GM12878 (cell line): ENCODE measurements at regions not wholly inside any gene's neighbourhood (a gene's known extent, or its start where the extent isn't known, plus 50 kb on each side); places are given as distances from the start of the nearest gene placed in this dataset.

Source experiments
- ATAC-seq: fragments of 200-7000 bp; cut with Tn5 transposase; 3 replicates; pipeline ENCODE4 v1.9.1; 2020; ENCODE audit warnings: mild to moderate bottlenecking, moderate library complexity
- BruUV-seq: library from RNA; stranded (reverse); fragments of 400-500 nt; replicated peaks from 2 replicates; lab custom pipeline; 2021; lab: Mats Ljungman, UMichigan
- CTCF ChIA-PET: fragments of 300-600 bp; sonication (Branson Sonifier 250); formaldehyde crosslinking; extraction: SDS; loops from one replicate; lab custom pipeline; 2021; ENCODE audit warnings: inconsistent platforms; lab: Yijun Ruan, JAX
- POLR2A ChIA-PET: fragments of 350-600 bp; formaldehyde crosslinking; extraction: SDS; loops from one replicate; lab custom pipeline; 2021; ENCODE audit warnings: inconsistent platforms; lab: Charles Lee
- RAD21 ChIA-PET: fragments of 300-600 bp; sonication (Branson Sonifier 250); formaldehyde crosslinking; loops from one replicate; lab custom pipeline; 2023; ENCODE audit warnings: antibody characterized with exemption; ENCODE audit not compliant: unreplicated experiment; lab: Charles Lee
- SMC1A ChIA-PET: fragments of 300-600 bp; sonication (Branson Sonifier 250); formaldehyde crosslinking; loops from one replicate; lab custom pipeline; 2023; ENCODE audit not compliant: unreplicated experiment, uncharacterized antibody; lab: Charles Lee
- DNase-seq: peaks from one replicate; pipeline ENCODE4 v3.0.0-alpha.2; 2011; ENCODE audit warnings: low read depth, low spot score
- FAIRE-seq: peaks from 3 replicates; lab custom pipeline; 2011; peaks lifted over from hg19 to GRCh38; lab: Jason Lieb, UNC
- H2AFZ ChIP-seq: 2 replicates; pipeline ENCODE4 v1.6.0; 2011; ENCODE audit warnings: low read depth, low read length, control low read depth; ENCODE audit not compliant: control insufficient read depth
- H3K27ac ChIP-seq: 2 replicates; pipeline ENCODE4 v1.5.1; 2011; ENCODE audit warnings: control low read depth; ENCODE audit not compliant: control insufficient read depth, insufficient read depth
- H3K27me3 ChIP-seq, 2 experiments: replicated peaks in 1 of 2; 2 replicates each; pipeline versions ENCODE4 v1.6.0 to v1.6.1; 2011; ENCODE audit warnings: low read length in 1 of 2; ENCODE audit not compliant: control insufficient read depth in 2 of 2, insufficient read depth in 2 of 2
- H3K36me3 ChIP-seq, 2 experiments: 2 replicates each; pipeline ENCODE4 v1.5.1; 2011; ENCODE audit warnings: low read length in 1 of 2; ENCODE audit not compliant: control insufficient read depth in 2 of 2, insufficient read depth in 2 of 2
- H3K4me1 ChIP-seq: 2 replicates; pipeline ENCODE4 v1.6.1; 2011; ENCODE audit warnings: mild to moderate bottlenecking, low read length, moderate library complexity, mixed read lengths; ENCODE audit not compliant: control insufficient read depth, insufficient read depth
- H3K4me2 ChIP-seq: 2 replicates; pipeline ENCODE4 v1.6.0; 2011; ENCODE audit warnings: control low read depth; ENCODE audit not compliant: control insufficient read depth, insufficient read depth
- H3K4me3 ChIP-seq: fragments of 200-600 bp; sonication (generic); 2 replicates; pipeline ENCODE4 v1.5.1; 2016
- H3K79me2 ChIP-seq: 2 replicates; pipeline ENCODE4 v1.6.0; 2011; ENCODE audit warnings: low read length; ENCODE audit not compliant: control insufficient read depth, insufficient read depth
- H3K9ac ChIP-seq: 2 replicates; pipeline ENCODE4 v1.8.0; 2011; ENCODE audit warnings: low read length, control low read depth, mixed read lengths; ENCODE audit not compliant: control insufficient read depth, insufficient read depth
- H3K9me3 ChIP-seq: replicated peaks from 3 replicates; pipeline ENCODE4 v1.5.1; 2011; ENCODE audit warnings: mild to moderate bottlenecking, low read length; ENCODE audit not compliant: control insufficient read depth, insufficient read depth
- H4K20me1 ChIP-seq: 2 replicates; pipeline ENCODE4 v1.6.0; 2011; ENCODE audit not compliant: control insufficient read depth, insufficient read depth
- ATF7 ChIP-seq: fragments of 450-650 bp; IDR thresholded peaks from 2 replicates; pipeline ENCODE4 v1.6.1; 2016; ENCODE audit warnings: low read depth, mild to moderate bottlenecking
- BCL11A ChIP-seq: IDR thresholded peaks from 2 replicates; pipeline ENCODE4 v1.6.1; 2011; ENCODE audit warnings: low read depth, low read length
- CBFB ChIP-seq: IDR thresholded peaks from 2 replicates; pipeline ENCODE4 v1.6.1; 2016; ENCODE audit warnings: antibody characterized with exemption, low read depth
- CREB1 ChIP-seq: IDR thresholded peaks from 2 replicates; pipeline ENCODE4 v1.6.1; 2012; ENCODE audit warnings: low read depth, mild to moderate bottlenecking, inconsistent platforms
- CREM ChIP-seq: IDR thresholded peaks from 2 replicates; pipeline ENCODE4 v1.6.1; 2014; ENCODE audit warnings: antibody characterized with exemption, low read depth
- EED ChIP-seq: sonication (generic); IDR thresholded peaks from 2 replicates; pipeline ENCODE4 v1.6.1; 2016; ENCODE audit warnings: antibody characterized with exemption, low read depth
- EP300 ChIP-seq, 2 experiments: fragments of 150-350 bp in 1 of 2; IDR thresholded peaks; 2 replicates each; pipeline ENCODE4 v1.6.1; 2011 to 2012; ENCODE audit warnings: low read depth in 2 of 2, low read length in 2 of 2, borderline replicate concordance in 1 of 2, improper control_type of control experiment in 1 of 2, inconsistent platforms in 1 of 2; ENCODE audit not compliant: control insufficient read depth in 1 of 2
- FOXM1 ChIP-seq: IDR thresholded peaks from 2 replicates; pipeline ENCODE4 v1.6.1; 2012; ENCODE audit warnings: low read depth, mild to moderate bottlenecking, inconsistent platforms, low read length, moderate library complexity
- GABPA ChIP-seq: IDR thresholded peaks from 2 replicates; pipeline ENCODE4 v1.6.1; 2014; ENCODE audit warnings: antibody characterized with exemption, low read depth, mild to moderate bottlenecking, inconsistent platforms
- IKZF1 ChIP-seq: fragments of 450-650 bp; conservative IDR thresholded peaks from 2 replicates; pipeline ENCODE4 v1.6.1; 2017; ENCODE audit warnings: antibody characterized with exemption, mild to moderate bottlenecking
- MTA3 ChIP-seq: IDR thresholded peaks from 2 replicates; pipeline ENCODE4 v1.6.1; 2012; ENCODE audit warnings: low read length, inconsistent platforms, borderline replicate concordance
- NFIC ChIP-seq: IDR thresholded peaks from 2 replicates; pipeline ENCODE4 v1.6.1; 2012; ENCODE audit warnings: low read depth, mild to moderate bottlenecking, inconsistent platforms, low read length, moderate library complexity
- PML ChIP-seq: IDR thresholded peaks from 2 replicates; pipeline ENCODE4 v1.6.1; 2012; ENCODE audit warnings: low read length, inconsistent platforms
- RUNX3 ChIP-seq: IDR thresholded peaks from 2 replicates; pipeline ENCODE4 v1.6.1; 2012; ENCODE audit warnings: low read length, inconsistent platforms
- SREBF1 ChIP-seq: IDR thresholded peaks from 2 replicates; pipeline ENCODE4 v1.6.1; 2012; ENCODE audit warnings: mild to moderate bottlenecking, low read length
- TCF7 ChIP-seq: IDR thresholded peaks from 2 replicates; pipeline ENCODE4 v1.6.1; 2014; ENCODE audit warnings: antibody characterized with exemption, borderline replicate concordance
- ZBED1 ChIP-seq: IDR thresholded peaks from 2 replicates; pipeline ENCODE4 v1.6.1; 2016; ENCODE audit warnings: borderline replicate concordance
- WGBS: methylation state at CpG from one replicate; pipeline ENCODE4 v1.1.6; 2016; ENCODE audit warnings: low lambda C conversion rate; ENCODE audit not compliant: insufficient replicate concordance, insufficient coverage; ENCODE audit errors: missing lambda C conversion rate; 5-methylcytosine and 5-hydroxymethylcytosine counted together
- in situ Hi-C: fragments of 300-500 bp; cut with MboI; formaldehyde crosslinking; loops from 9 replicates; pipeline ENCODE4 v1.14.3; 2018; ENCODE audit warnings: mixed read lengths
- intact Hi-C: fragments of 100-400 bp; cut with micrococcal nuclease; formaldehyde crosslinking; loops from one replicate; pipeline ENCODE4 v1.14.2; 2022; ENCODE audit not compliant: unreplicated experiment
- TF ChIP-seq, protein P1 (sequence below): fragments of 450-650 bp; IDR thresholded peaks from 2 replicates; pipeline ENCODE4 v1.6.1; 2017; ENCODE audit warnings: mild to moderate bottlenecking, moderate library complexity
- TF ChIP-seq, protein P2 (sequence below): IDR thresholded peaks from 2 replicates; pipeline ENCODE4 v1.6.1; 2011; ENCODE audit warnings: borderline replicate concordance, low read depth, mild to moderate bottlenecking, moderate library complexity, low read length; ENCODE audit not compliant: insufficient read depth, poor library complexity, severe bottlenecking

DNA sequence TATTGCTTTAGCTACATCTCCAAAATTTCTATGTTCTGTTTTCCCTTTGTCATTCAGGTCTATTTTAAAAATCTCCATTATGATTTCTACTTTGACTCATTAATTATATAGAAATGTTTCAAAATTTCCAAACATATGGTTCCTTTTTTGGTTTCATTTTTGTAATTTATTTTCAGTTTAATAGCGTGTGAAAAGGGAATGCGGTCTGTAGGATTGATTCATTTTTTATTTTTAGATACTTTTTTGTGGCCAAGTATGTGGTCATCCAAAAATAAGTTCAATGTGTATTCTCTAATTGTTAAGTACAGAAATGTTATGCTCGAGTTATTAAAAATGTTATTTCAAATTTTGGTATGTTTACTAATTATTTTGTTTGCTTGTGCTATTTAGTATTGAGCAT, 72.5 kb upstream of the ANKRD1 start:
- H2AFZ ChIP-seq = peak overlapping the region; percentile 79
- CTCF ChIA-PET = interaction anchor here (1.4 to 4.1 kb wide), 3 partner anchors 12 to 81 kb away, joined by 7 to 36 read pairs (median 8); no protein-coding TSS in a partner anchor
- peak; percentile 92 for TF ChIP-seq MTA3
- peak; percentile 99; the same call in 1 of the 2 replicates for TF ChIP-seq FOXM1
- peak; percentile 87 for TF ChIP-seq CBFB
- peak; percentile 81 for TF ChIP-seq CREM
- TF ChIP-seq, protein P1, sequence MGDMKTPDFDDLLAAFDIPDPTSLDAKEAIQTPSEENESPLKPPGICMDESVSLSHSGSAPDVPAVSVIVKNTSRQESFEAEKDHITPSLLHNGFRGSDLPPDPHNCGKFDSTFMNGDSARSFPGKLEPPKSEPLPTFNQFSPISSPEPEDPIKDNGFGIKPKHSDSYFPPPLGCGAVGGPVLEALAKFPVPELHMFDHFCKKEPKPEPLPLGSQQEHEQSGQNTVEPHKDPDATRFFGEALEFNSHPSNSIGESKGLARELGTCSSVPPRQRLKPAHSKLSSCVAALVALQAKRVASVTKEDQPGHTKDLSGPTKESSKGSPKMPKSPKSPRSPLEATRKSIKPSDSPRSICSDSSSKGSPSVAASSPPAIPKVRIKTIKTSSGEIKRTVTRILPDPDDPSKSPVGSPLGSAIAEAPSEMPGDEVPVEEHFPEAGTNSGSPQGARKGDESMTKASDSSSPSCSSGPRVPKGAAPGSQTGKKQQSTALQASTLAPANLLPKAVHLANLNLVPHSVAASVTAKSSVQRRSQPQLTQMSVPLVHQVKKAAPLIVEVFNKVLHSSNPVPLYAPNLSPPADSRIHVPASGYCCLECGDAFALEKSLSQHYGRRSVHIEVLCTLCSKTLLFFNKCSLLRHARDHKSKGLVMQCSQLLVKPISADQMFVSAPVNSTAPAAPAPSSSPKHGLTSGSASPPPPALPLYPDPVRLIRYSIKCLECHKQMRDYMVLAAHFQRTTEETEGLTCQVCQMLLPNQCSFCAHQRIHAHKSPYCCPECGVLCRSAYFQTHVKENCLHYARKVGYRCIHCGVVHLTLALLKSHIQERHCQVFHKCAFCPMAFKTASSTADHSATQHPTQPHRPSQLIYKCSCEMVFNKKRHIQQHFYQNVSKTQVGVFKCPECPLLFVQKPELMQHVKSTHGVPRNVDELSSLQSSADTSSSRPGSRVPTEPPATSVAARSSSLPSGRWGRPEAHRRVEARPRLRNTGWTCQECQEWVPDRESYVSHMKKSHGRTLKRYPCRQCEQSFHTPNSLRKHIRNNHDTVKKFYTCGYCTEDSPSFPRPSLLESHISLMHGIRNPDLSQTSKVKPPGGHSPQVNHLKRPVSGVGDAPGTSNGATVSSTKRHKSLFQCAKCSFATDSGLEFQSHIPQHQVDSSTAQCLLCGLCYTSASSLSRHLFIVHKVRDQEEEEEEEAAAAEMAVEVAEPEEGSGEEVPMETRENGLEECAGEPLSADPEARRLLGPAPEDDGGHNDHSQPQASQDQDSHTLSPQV = no peak
- peak; percentile 99 for TF ChIP-seq NFIC
- TF ChIP-seq GABPA = peak; percentile 67
- peak; percentile 41 to 86; a peak in 2 of 4 replicates for TF ChIP-seq EP300 (IDR thresholded peaks at IDR 0.05; ENCODE audit: borderline replicate concordance in 1 of 2, control insufficient read depth in 1 of 2, low read depth in 2 of 2, low read length in 2 of 2)
- peak; percentile 92 for TF ChIP-seq TCF7
- peak; percentile 88 for TF ChIP-seq ATF7
- TF ChIP-seq IKZF1 = 0 out of 2 replicates have a peak, but pooled peaks have one; percentile 11
- peak; percentile 67; the same call in 1 of the 2 replicates for TF ChIP-seq BCL11A
- TF ChIP-seq PML = peak; percentile 39; the same call in 1 of the 2 replicates
- TF ChIP-seq ZBED1 = peak; percentile 84
- TF ChIP-seq, protein P2, sequence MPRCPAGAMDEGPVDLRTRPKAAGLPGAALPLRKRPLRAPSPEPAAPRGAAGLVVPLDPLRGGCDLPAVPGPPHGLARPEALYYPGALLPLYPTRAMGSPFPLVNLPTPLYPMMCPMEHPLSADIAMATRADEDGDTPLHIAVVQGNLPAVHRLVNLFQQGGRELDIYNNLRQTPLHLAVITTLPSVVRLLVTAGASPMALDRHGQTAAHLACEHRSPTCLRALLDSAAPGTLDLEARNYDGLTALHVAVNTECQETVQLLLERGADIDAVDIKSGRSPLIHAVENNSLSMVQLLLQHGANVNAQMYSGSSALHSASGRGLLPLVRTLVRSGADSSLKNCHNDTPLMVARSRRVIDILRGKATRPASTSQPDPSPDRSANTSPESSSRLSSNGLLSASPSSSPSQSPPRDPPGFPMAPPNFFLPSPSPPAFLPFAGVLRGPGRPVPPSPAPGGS = peak; percentile 41
- TF ChIP-seq EED = no peak
- TF ChIP-seq SREBF1 = no peak
- no peak for TF ChIP-seq CREB1
- TF ChIP-seq RUNX3 = peak; percentile 99

More for the DNA sequence above, 72.5 kb upstream of the ANKRD1 start:
- Histone ChIP-seq H3K4me2 (peak overlapping the region; percentile 89), H3K36me3 (no peaks in the 10 kb centered on the region), H3K9me3 (peaks cover 6% of the 10 kb centered on the region; the same call in 2 of the 3 replicates), H3K27me3 (no peaks in the 10 kb centered on the region), H3K4me3 (peak overlapping the region; percentile 66), H4K20me1 (no peaks in the 10 kb centered on the region), H3K4me1 (peaks cover 20% of the 10 kb centered on the region), H3K79me2 (peaks cover 36% of the 10 kb centered on the region), H3K9ac (peak overlapping the region; percentile 21; the same call in 1 of the 2 replicates), H3K27ac (peak overlapping the region; percentile 88)
- ChIA-PET RAD21 (interaction anchor here (0.8 to 1.5 kb wide), 4 partner anchors 11 to 257 kb away, joined by 3 to 12 read pairs (median 6); no protein-coding TSS in a partner anchor), SMC1A (interaction anchor here (0.9 to 6.0 kb wide), 6 partner anchors 8 to 76 kb away, joined by 3 to 74 read pairs (median 6); no protein-coding TSS in a partner anchor), POLR2A (interaction anchor here (1.6 kb wide), 1 partner anchor 15 kb away, joined by 4 read pairs; no protein-coding TSS in a partner anchor)
- FAIRE-seq = no peak
- in situ Hi-C loops = no loop called here
- WGBS = 0% methylated on average over 3 of the region's 3 CpGs
- no TSS peak for BruUV-seq
- intact Hi-C loops = loop anchor here (5.0 kb wide), 1 partner anchor 804 kb away; the partner anchor contains the start of gene TNKS2
- no peak for DNase-seq
- peak; percentile 50 for ATAC-seq
